GM23338 (cell line): ENCODE measurements at regions not wholly inside any gene's neighbourhood (a gene's known extent, or its start where the extent isn't known, plus 50 kb on each side); places are given as distances from the start of the nearest gene placed in this dataset.

ENCODE experiments used
- ATAC-seq: fragments of 200-7000 bp; cut with Tn5 transposase; 3 replicates; pipeline ENCODE4 v1.9.1; 2020
- DNase-seq: peaks from one replicate; pipeline ENCODE4 v3.0.0-alpha.2; 2015; ENCODE audit warnings: low spot score
- H2AFZ ChIP-seq: fragments of 200-600 bp; sonication (generic); 2 replicates; pipeline ENCODE4 v1.8.0; 2016; ENCODE audit warnings: antibody characterized with exemption, mild to moderate bottlenecking, moderate library complexity
- H3F3A ChIP-seq: fragments of 200-600 bp; sonication (generic); replicated peaks from 2 replicates; pipeline ENCODE4 v1.8.0; 2017; ENCODE audit warnings: antibody characterized with exemption, mixed run types, low read depth
- H3K27ac ChIP-seq: fragments of 200-600 bp; sonication (generic); 2 replicates; pipeline ENCODE4 v1.6.1; 2016; ENCODE audit warnings: low read depth
- H3K27me3 ChIP-seq: fragments of 200-600 bp; sonication (generic); 2 replicates; pipeline ENCODE4 v1.8.0; 2016; ENCODE audit warnings: mild to moderate bottlenecking, mixed run types, moderate library complexity; ENCODE audit not compliant: insufficient read depth
- H3K36me3 ChIP-seq: fragments of 200-600 bp; sonication (generic); 2 replicates; pipeline ENCODE4 v1.8.0; 2016; ENCODE audit warnings: mild to moderate bottlenecking; ENCODE audit not compliant: insufficient read depth
- H3K4me1 ChIP-seq: fragments of 200-600 bp; sonication (generic); 2 replicates; pipeline ENCODE4 v1.8.0; 2016; ENCODE audit warnings: mild to moderate bottlenecking, moderate library complexity; ENCODE audit not compliant: insufficient read depth
- H3K4me2 ChIP-seq: fragments of 200-600 bp; sonication (generic); 2 replicates; pipeline ENCODE4 v1.7.1; 2017; ENCODE audit warnings: mixed run types
- H3K4me3 ChIP-seq: fragments of 200-600 bp; sonication (generic); 2 replicates; pipeline ENCODE4 v1.6.1; 2016; ENCODE audit warnings: mixed run types
- H3K79me2 ChIP-seq: fragments of 200-600 bp; sonication (generic); replicated peaks from 2 replicates; pipeline ENCODE4 v1.8.0; 2017; ENCODE audit warnings: mild to moderate bottlenecking; ENCODE audit not compliant: insufficient read depth
- H3K9me2 ChIP-seq: fragments of 200-600 bp; sonication (generic); 2 replicates; pipeline ENCODE4 v1.8.0; 2017; ENCODE audit not compliant: insufficient read depth
- H4K20me1 ChIP-seq: fragments of 200-600 bp; sonication (generic); replicated peaks from 2 replicates; pipeline ENCODE4 v1.8.0; 2017; ENCODE audit warnings: mild to moderate bottlenecking; ENCODE audit not compliant: insufficient read depth
- H3K27ac Mint-ChIP-seq: 2 replicates; pipeline ENCODE4 v1.8.0; 2020; ENCODE audit warnings: inconsistent platforms, mild to moderate bottlenecking, moderate library complexity, mixed read lengths
- H3K27me3 Mint-ChIP-seq: 3 replicates; pipeline ENCODE4 v1.8.0; 2022; ENCODE audit warnings: low read depth, mild to moderate bottlenecking, moderate library complexity, mixed read lengths, inconsistent platforms; ENCODE audit not compliant: insufficient read depth, poor library complexity
- H3K36me3 Mint-ChIP-seq: 3 replicates; pipeline ENCODE4 v1.8.0; 2021; ENCODE audit warnings: low read depth, mild to moderate bottlenecking, inconsistent platforms, moderate library complexity, mixed read lengths
- H3K4me1 Mint-ChIP-seq: 3 replicates; pipeline ENCODE4 v1.8.0; 2020; ENCODE audit warnings: mild to moderate bottlenecking, inconsistent platforms, mixed read lengths
- H3K4me3 Mint-ChIP-seq: 3 replicates; pipeline ENCODE4 v1.8.0; 2021; ENCODE audit warnings: moderate library complexity, mild to moderate bottlenecking, inconsistent platforms, mixed read lengths
- H3K9me3 Mint-ChIP-seq: 3 replicates; pipeline ENCODE4 v1.8.0; 2020; ENCODE audit warnings: moderate library complexity, mild to moderate bottlenecking, inconsistent platforms, mixed read lengths
- CREB1 ChIP-seq: fragments of 250-450 bp; sonication (Bioruptor Pico); IDR thresholded peaks from 2 replicates; pipeline ENCODE4 v1.5.0; 2020; ENCODE audit warnings: low read depth, mild to moderate bottlenecking, moderate library complexity
- EZH2 ChIP-seq: fragments of 200-600 bp; sonication (generic); IDR thresholded peaks from one replicate; pipeline ENCODE4 v1.8.0; 2017; ENCODE audit warnings: antibody characterized with exemption, mild to moderate bottlenecking, low read depth; ENCODE audit not compliant: unreplicated experiment
- EZH2phosphoT487 ChIP-seq: fragments of 200-600 bp; sonication (generic); IDR thresholded peaks from one replicate; pipeline ENCODE4 v1.8.1; 2018; ENCODE audit warnings: antibody characterized with exemption; ENCODE audit not compliant: unreplicated experiment
- JUNB ChIP-seq: IDR thresholded peaks from one replicate; pipeline ENCODE4 v1.6.1; 2016; ENCODE audit warnings: antibody characterized with exemption; ENCODE audit not compliant: unreplicated experiment
- NANOG ChIP-seq: IDR thresholded peaks from 2 replicates; pipeline ENCODE4 v1.6.1; 2016; ENCODE audit warnings: antibody characterized with exemption, borderline replicate concordance
- POLR2AphosphoS5 ChIP-seq: IDR thresholded peaks from 2 replicates; pipeline ENCODE4 v1.6.1; 2016; ENCODE audit warnings: antibody characterized with exemption, low read depth
- STAT1 ChIP-seq: IDR thresholded peaks from one replicate; pipeline ENCODE4 v1.6.1; 2016; ENCODE audit warnings: antibody characterized with exemption; ENCODE audit not compliant: unreplicated experiment
- ZNF114 ChIP-seq: fragments of 250-450 bp; sonication (Bioruptor Pico); IDR thresholded peaks from 2 replicates; pipeline ENCODE4 v1.5.0; 2020; ENCODE audit warnings: mild to moderate bottlenecking, moderate library complexity
- ZNF331 ChIP-seq: fragments of 250-450 bp; sonication (Bioruptor Pico); IDR thresholded peaks from 2 replicates; pipeline ENCODE4 v1.5.0; 2020; ENCODE audit warnings: low read depth, mild to moderate bottlenecking, moderate library complexity
- ZNF462 ChIP-seq: fragments of 250-450 bp; sonication (Bioruptor Pico); IDR thresholded peaks from 2 replicates; pipeline ENCODE4 v1.5.0; 2020; ENCODE audit warnings: mild to moderate bottlenecking, moderate library complexity
- TF ChIP-seq, protein P1 (sequence below), 2 experiments: fragments of 200-600 bp in 1 of 2; sonication (generic) in 1 of 2; conservative IDR thresholded peaks; 2 replicates each; pipeline versions ENCODE4 v1.5.1 to v1.6.1; 2016 to 2017; ENCODE audit warnings: antibody characterized with exemption in 2 of 2, low read depth in 2 of 2, mild to moderate bottlenecking in 2 of 2, moderate library complexity in 1 of 2
- TF ChIP-seq, protein P2 (sequence below): IDR thresholded peaks from 2 replicates; pipeline ENCODE4 v1.6.1; 2016; ENCODE audit warnings: antibody characterized with exemption
- TF ChIP-seq, protein P3 (sequence below): IDR thresholded peaks from one replicate; pipeline ENCODE4 v1.6.1; 2018; ENCODE audit warnings: antibody characterized with exemption; ENCODE audit not compliant: unreplicated experiment

GRCh38 chr3:192039593-192039992 is 578.6 kb downstream of the PYDC2 start:
- H3F3A ChIP-seq: no peaks in the 10 kb centered on the region
- TF ChIP-seq STAT1 (no peak), ZNF462 (CRISPR knock-in tag) (no peak), EZH2phosphoT487 (no peak), JUNB (no peak), EZH2 (no peak), CREB1 (no peak), ZNF331 (CRISPR knock-in tag) (no peak), ZNF114 (CRISPR knock-in tag) (no peak), NANOG (no peak), POLR2AphosphoS5 (no peak)
- TF ChIP-seq, protein P1, sequence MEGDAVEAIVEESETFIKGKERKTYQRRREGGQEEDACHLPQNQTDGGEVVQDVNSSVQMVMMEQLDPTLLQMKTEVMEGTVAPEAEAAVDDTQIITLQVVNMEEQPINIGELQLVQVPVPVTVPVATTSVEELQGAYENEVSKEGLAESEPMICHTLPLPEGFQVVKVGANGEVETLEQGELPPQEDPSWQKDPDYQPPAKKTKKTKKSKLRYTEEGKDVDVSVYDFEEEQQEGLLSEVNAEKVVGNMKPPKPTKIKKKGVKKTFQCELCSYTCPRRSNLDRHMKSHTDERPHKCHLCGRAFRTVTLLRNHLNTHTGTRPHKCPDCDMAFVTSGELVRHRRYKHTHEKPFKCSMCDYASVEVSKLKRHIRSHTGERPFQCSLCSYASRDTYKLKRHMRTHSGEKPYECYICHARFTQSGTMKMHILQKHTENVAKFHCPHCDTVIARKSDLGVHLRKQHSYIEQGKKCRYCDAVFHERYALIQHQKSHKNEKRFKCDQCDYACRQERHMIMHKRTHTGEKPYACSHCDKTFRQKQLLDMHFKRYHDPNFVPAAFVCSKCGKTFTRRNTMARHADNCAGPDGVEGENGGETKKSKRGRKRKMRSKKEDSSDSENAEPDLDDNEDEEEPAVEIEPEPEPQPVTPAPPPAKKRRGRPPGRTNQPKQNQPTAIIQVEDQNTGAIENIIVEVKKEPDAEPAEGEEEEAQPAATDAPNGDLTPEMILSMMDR (conservative IDR thresholded peaks at IDR 0.05; ENCODE audit: low read depth in 2 of 2): no peak
- TF ChIP-seq, protein P2, sequence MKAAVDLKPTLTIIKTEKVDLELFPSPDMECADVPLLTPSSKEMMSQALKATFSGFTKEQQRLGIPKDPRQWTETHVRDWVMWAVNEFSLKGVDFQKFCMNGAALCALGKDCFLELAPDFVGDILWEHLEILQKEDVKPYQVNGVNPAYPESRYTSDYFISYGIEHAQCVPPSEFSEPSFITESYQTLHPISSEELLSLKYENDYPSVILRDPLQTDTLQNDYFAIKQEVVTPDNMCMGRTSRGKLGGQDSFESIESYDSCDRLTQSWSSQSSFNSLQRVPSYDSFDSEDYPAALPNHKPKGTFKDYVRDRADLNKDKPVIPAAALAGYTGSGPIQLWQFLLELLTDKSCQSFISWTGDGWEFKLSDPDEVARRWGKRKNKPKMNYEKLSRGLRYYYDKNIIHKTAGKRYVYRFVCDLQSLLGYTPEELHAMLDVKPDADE: no peak
- TF ChIP-seq, protein P3, sequence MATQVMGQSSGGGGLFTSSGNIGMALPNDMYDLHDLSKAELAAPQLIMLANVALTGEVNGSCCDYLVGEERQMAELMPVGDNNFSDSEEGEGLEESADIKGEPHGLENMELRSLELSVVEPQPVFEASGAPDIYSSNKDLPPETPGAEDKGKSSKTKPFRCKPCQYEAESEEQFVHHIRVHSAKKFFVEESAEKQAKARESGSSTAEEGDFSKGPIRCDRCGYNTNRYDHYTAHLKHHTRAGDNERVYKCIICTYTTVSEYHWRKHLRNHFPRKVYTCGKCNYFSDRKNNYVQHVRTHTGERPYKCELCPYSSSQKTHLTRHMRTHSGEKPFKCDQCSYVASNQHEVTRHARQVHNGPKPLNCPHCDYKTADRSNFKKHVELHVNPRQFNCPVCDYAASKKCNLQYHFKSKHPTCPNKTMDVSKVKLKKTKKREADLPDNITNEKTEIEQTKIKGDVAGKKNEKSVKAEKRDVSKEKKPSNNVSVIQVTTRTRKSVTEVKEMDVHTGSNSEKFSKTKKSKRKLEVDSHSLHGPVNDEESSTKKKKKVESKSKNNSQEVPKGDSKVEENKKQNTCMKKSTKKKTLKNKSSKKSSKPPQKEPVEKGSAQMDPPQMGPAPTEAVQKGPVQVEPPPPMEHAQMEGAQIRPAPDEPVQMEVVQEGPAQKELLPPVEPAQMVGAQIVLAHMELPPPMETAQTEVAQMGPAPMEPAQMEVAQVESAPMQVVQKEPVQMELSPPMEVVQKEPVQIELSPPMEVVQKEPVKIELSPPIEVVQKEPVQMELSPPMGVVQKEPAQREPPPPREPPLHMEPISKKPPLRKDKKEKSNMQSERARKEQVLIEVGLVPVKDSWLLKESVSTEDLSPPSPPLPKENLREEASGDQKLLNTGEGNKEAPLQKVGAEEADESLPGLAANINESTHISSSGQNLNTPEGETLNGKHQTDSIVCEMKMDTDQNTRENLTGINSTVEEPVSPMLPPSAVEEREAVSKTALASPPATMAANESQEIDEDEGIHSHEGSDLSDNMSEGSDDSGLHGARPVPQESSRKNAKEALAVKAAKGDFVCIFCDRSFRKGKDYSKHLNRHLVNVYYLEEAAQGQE: no peak
- H3K27me3 ChIP-seq: no peaks in the 10 kb centered on the region
- DNase-seq (peak; percentile 5), ATAC-seq (0 out of 3 replicates have a peak, but pooled peaks have one; percentile 30)
- no peaks in the 10 kb centered on the region for H3K9me3 Mint-ChIP-seq
- H3K27ac ChIP-seq: no peak overlapping the region
- peak overlapping the region; percentile 70; the same call in 1 of the 2 replicates for H2AFZ ChIP-seq
- no peak overlapping the region for H3K4me3 ChIP-seq
- H3K4me2 ChIP-seq: no peak overlapping the region
- H3K4me1 Mint-ChIP-seq: peaks cover 23% of the 10 kb centered on the region
- no peaks in the 10 kb centered on the region for H4K20me1 ChIP-seq
- no peak overlapping the region for H3K4me3 Mint-ChIP-seq
- H3K4me1 ChIP-seq: peaks cover 25% of the 10 kb centered on the region
- no peaks in the 10 kb centered on the region for H3K36me3 ChIP-seq
- H3K36me3 Mint-ChIP-seq: no peaks in the 10 kb centered on the region
- no peak overlapping the region for H3K27ac Mint-ChIP-seq
- H3K79me2 ChIP-seq: no peaks in the 10 kb centered on the region
- no peaks in the 10 kb centered on the region; the same call in 1 of the 2 replicates for H3K9me2 ChIP-seq
- no peaks in the 10 kb centered on the region for H3K27me3 Mint-ChIP-seq
